ENCODE measurements at regions not wholly inside any gene's neighbourhood (a gene's known extent, or its start where the extent isn't known, plus 50 kb on each side); places are given as distances from the start of the nearest gene placed in this dataset.
"Not testable (repeated sequence)": the region's sequence is repeated elsewhere in the genome, so short reads cannot be mapped to it uniquely, and the experiment has no call there.

DNA sequence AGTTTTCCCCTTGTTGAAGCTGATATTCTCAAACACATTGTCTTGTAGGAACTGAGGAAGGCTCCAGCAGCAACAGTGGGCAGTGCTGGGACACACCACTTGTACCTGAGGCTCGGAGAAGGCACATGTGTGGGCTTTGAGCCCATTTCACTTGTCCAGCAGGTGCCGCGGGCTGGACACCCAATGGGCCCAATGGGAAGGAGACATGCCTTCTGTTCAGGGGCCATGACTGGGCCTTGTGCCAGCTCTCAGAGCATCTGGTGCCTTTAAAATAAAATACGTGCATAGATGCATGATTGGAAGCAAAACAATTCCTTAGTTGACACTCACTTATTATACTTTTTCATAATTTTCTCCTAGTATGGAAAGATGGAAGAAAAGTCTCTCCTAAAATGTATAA lies 334.2 kb downstream of the KLF13 start:
- Histone ChIP-seq H3K27ac (ENCODE audit: low read depth, low read length) (no peak overlapping the region), H3K9me3 (ENCODE audit: control insufficient read depth, low read length) (no peaks in the 10 kb centered on the region), H3K9ac (ENCODE audit: extremely low read depth, low read length, poor library complexity, severe bottlenecking) (no peak overlapping the region), H3K36me3 (ENCODE audit: control insufficient read depth, insufficient read depth, low read length) (no peaks in the 10 kb centered on the region), H3K4me3 (ENCODE audit: low read length) (no peak overlapping the region), H3K27me3 (ENCODE audit: control insufficient read depth, insufficient read depth, low read length, poor library complexity, severe bottlenecking) (no peaks in the 10 kb centered on the region), H3K4me1 (ENCODE audit: control insufficient read depth, insufficient read depth, low read length) (no peaks in the 10 kb centered on the region)
- TF ChIP-seq, protein P1, sequence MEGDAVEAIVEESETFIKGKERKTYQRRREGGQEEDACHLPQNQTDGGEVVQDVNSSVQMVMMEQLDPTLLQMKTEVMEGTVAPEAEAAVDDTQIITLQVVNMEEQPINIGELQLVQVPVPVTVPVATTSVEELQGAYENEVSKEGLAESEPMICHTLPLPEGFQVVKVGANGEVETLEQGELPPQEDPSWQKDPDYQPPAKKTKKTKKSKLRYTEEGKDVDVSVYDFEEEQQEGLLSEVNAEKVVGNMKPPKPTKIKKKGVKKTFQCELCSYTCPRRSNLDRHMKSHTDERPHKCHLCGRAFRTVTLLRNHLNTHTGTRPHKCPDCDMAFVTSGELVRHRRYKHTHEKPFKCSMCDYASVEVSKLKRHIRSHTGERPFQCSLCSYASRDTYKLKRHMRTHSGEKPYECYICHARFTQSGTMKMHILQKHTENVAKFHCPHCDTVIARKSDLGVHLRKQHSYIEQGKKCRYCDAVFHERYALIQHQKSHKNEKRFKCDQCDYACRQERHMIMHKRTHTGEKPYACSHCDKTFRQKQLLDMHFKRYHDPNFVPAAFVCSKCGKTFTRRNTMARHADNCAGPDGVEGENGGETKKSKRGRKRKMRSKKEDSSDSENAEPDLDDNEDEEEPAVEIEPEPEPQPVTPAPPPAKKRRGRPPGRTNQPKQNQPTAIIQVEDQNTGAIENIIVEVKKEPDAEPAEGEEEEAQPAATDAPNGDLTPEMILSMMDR (conservative IDR thresholded peaks at IDR 0.05): no peak
- Mint-ChIP-seq H3K4me1 (no peaks in the 10 kb centered on the region), H3K9me3 (peaks cover 4% of the 10 kb centered on the region), H3K36me3 (ENCODE audit: low read depth) (no peaks in the 10 kb centered on the region), H3K27me3 (ENCODE audit: insufficient read depth) (no peaks in the 10 kb centered on the region), H3K4me3 (no peak overlapping the region), H3K27ac (no peak overlapping the region)
- no peak for DNase-seq
- 80 to 100% methylated on average over 2 to 4 of the region's 4 CpGs for WGBS, 2 experiments (ENCODE audit: insufficient coverage in 1 of 2, insufficient read length in 1 of 2)

DNA sequence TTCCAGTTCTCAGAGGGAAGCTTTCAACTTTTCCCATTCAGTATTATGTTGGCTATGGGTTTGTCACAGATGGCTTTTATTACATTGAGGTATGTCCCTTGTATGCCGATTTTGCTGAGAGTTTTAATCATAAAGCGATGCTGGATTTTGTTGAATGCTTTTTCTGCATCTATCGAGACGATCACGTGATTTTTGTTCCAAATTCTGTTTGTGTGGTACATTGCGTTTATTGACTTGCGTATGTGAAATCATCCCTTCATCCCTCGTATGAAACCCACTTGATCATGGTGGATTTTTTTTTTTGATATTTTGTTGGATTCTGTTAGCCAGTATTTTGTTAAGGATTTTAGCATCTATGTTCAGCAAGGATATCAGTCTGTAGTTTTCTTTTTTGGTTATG lies 339.1 kb downstream of the KLF13 start:
- H3K36me3 Mint-ChIP-seq (ENCODE audit: low read depth); H3K27ac Mint-ChIP-seq; H3K36me3 ChIP-seq (ENCODE audit: control insufficient read depth, insufficient read depth, low read length); H3K27ac ChIP-seq (ENCODE audit: low read depth, low read length); H3K9me3 Mint-ChIP-seq; H3K4me3 Mint-ChIP-seq; H3K9me3 ChIP-seq (ENCODE audit: control insufficient read depth, low read length); H3K9ac ChIP-seq (ENCODE audit: extremely low read depth, low read length, poor library complexity, severe bottlenecking); H3K4me3 ChIP-seq (ENCODE audit: low read length); H3K4me1 ChIP-seq (ENCODE audit: control insufficient read depth, insufficient read depth, low read length); H3K27me3 ChIP-seq (ENCODE audit: control insufficient read depth, insufficient read depth, low read length, poor library complexity, severe bottlenecking); H3K27me3 Mint-ChIP-seq (ENCODE audit: insufficient read depth); DNase-seq: not testable (repeated sequence)
- WGBS, 2 experiments (ENCODE audit: insufficient coverage in 1 of 2, insufficient read length in 1 of 2): 94 to 96% methylated on average over 8 of the region's 8 CpGs
- peaks cover 12% of the 10 kb centered on the region for H3K4me1 Mint-ChIP-seq

DNA sequence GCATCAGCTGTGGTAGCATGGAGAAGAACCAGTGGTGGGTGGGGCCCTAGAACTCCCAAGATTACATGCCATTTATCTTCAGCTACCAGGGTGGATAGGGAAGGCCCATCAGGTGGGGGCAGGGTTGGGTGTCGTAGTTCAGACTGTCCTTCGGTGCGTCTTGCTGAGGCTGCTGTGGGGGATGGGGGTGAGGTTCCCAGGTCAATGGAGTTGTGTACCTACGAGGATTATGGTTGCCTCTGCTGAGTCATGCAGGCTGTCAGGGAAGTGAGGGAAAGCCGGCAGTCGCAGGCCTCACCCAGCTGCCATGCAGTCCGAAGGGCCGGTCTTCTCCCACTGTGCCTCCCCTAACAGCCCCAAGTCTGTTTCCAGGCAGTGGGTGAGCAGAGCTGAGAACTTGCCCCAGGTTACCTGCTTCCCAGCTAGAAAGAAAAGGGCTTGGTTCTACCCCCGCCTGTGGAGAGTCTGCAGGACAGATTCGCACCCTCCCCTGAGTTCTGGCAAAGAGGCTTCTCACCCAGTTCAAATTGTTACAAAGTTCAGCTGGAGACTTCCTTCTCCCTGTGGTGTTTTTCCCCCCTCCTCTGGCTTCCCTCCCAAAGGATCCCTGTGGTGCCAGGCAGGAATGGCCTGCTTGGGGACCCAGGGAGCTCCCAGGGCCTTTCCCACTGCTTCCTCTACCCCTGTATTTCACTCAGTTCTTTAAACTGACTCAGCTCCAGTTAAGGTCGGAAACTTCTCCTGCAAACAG lies 342.7 kb downstream of the KLF13 start:
- H3K4me1 ChIP-seq (ENCODE audit: control insufficient read depth, insufficient read depth, low read length); H3K27me3 Mint-ChIP-seq (ENCODE audit: insufficient read depth); H3K27ac ChIP-seq (ENCODE audit: low read depth, low read length); H3K9me3 ChIP-seq (ENCODE audit: control insufficient read depth, low read length); H3K27me3 ChIP-seq (ENCODE audit: control insufficient read depth, insufficient read depth, low read length, poor library complexity, severe bottlenecking); H3K9me3 Mint-ChIP-seq; H3K4me3 ChIP-seq (ENCODE audit: low read length); H3K4me3 Mint-ChIP-seq; H3K9ac ChIP-seq (ENCODE audit: extremely low read depth, low read length, poor library complexity, severe bottlenecking); H3K36me3 ChIP-seq (ENCODE audit: control insufficient read depth, insufficient read depth, low read length); H3K36me3 Mint-ChIP-seq (ENCODE audit: low read depth): not testable (repeated sequence)
- Mint-ChIP-seq H3K27ac (peak overlapping the region; percentile 92), H3K4me1 (peaks cover 12% of the 10 kb centered on the region)
- peak; percentile 56 for DNase-seq
- WGBS, 2 experiments (ENCODE audit: insufficient coverage in 1 of 2, insufficient read length in 1 of 2): 90 to 100% methylated on average over 3 to 8 of the region's 11 CpGs

DNA sequence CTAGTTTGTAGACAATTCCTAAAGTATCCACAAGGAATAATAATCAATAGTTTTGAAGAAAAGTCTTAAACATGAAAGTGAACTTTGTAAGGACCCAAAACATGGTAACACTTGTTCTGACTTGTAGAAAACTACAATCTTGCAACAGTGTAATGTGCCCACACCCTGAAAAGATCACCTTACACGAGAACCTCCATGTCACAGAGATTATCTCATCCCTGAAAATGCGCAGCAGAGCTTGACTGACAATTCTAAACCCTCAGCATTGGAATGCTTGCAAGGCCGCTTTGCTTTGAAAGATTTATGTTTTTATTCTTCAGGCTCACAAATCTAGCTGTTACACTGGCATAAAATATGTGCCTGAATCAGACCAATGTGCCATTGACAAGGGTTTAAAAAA lies 346.6 kb downstream of the KLF13 start:
- not testable (repeated sequence) for H3K36me3 Mint-ChIP-seq (ENCODE audit: low read depth); DNase-seq; H3K36me3 ChIP-seq (ENCODE audit: control insufficient read depth, insufficient read depth, low read length); H3K4me3 Mint-ChIP-seq; H3K4me1 ChIP-seq (ENCODE audit: control insufficient read depth, insufficient read depth, low read length); H3K4me3 ChIP-seq (ENCODE audit: low read length); H3K9me3 ChIP-seq (ENCODE audit: control insufficient read depth, low read length); H3K27me3 ChIP-seq (ENCODE audit: control insufficient read depth, insufficient read depth, low read length, poor library complexity, severe bottlenecking); H3K9ac ChIP-seq (ENCODE audit: extremely low read depth, low read length, poor library complexity, severe bottlenecking); H3K27ac ChIP-seq (ENCODE audit: low read depth, low read length); H3K27ac Mint-ChIP-seq; H3K27me3 Mint-ChIP-seq (ENCODE audit: insufficient read depth)
- Mint-ChIP-seq H3K4me1 (peaks cover 12% of the 10 kb centered on the region), H3K9me3 (peaks cover 10% of the 10 kb centered on the region)
- 69 to 80% methylated on average over 2 to 3 of the region's 3 CpGs for WGBS, 2 experiments (ENCODE audit: insufficient coverage in 1 of 2, insufficient read length in 1 of 2)

DNA sequence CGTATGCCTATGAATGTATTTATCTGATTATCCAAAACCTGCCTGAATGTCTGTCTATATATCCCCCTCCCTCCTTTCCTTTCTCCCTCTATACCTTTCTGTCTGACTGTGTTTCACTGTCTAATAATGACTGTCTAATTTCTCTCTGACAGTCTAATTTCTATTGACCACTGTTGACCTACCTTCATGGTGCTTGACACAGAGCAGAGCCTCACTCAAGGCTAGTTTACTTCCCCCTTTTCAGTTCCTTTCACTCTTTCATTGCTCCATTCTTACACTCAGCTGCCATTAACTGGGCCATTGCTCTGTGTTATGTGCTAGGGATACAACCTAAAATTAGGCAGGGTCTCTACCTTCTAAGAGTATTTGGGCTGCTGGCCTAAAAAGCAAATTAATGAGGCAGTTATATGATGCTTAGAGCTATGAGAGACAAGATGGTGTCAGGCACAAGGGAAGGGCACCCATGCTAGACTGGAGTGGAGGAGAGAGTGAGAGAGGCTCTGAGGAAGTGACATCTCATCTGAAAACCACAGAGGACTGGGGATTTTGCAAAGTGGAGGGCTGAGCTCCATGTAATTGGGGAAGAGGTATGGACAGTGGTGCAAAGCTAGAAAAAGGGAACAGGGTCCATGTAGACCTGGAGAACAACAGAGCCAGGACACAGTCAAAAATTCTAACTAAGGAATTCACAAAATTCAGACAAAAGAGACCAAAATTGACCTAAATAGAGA lies 348.6 kb upstream of the CHRNA7 start:
- not testable (repeated sequence) for H3K36me3 ChIP-seq (ENCODE audit: control insufficient read depth, insufficient read depth, low read length); H3K36me3 Mint-ChIP-seq (ENCODE audit: low read depth); H3K4me3 Mint-ChIP-seq; H3K27me3 ChIP-seq (ENCODE audit: control insufficient read depth, insufficient read depth, low read length, poor library complexity, severe bottlenecking); H3K27ac ChIP-seq (ENCODE audit: low read depth, low read length); H3K27ac Mint-ChIP-seq; H3K4me1 Mint-ChIP-seq; H3K9me3 ChIP-seq (ENCODE audit: control insufficient read depth, low read length); H3K27me3 Mint-ChIP-seq (ENCODE audit: insufficient read depth); H3K4me1 ChIP-seq (ENCODE audit: control insufficient read depth, insufficient read depth, low read length); DNase-seq; H3K9ac ChIP-seq (ENCODE audit: extremely low read depth, low read length, poor library complexity, severe bottlenecking); H3K4me3 ChIP-seq (ENCODE audit: low read length)
- peaks cover 16% of the 10 kb centered on the region for H3K9me3 Mint-ChIP-seq
- 100% methylated on average over 1 of the region's 1 CpG; no CpG with 5 or more reads in 1 of the 2 experiments for WGBS, 2 experiments (ENCODE audit: insufficient coverage in 1 of 2, insufficient read length in 1 of 2)

DNA sequence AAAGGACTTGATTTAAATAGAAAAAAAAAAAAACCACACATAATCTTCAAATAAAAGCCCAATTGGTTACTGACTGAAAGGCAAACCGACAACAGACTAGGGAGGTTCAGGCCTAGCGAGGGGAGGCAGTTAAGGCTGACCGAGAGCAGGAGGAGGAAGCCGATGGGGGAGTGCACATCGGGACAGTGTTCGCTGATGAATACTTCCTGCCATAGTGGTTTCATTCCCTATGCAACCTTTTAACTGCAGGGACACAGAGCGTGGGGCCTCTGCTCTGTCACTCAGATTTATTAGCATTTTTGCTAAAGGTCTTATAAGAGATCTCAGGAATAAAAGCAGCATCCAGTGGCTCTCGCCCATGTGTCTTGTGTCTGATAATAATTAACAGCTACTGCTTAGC lies 343.2 kb upstream of the CHRNA7 start:
- WGBS, 2 experiments (ENCODE audit: insufficient coverage in 1 of 2, insufficient read length in 1 of 2): 92 to 97% methylated on average over 2 of the region's 8 CpGs
- not testable (repeated sequence) for H3K27ac Mint-ChIP-seq; H3K9ac ChIP-seq (ENCODE audit: extremely low read depth, low read length, poor library complexity, severe bottlenecking); H3K27ac ChIP-seq (ENCODE audit: low read depth, low read length); H3K36me3 ChIP-seq (ENCODE audit: control insufficient read depth, insufficient read depth, low read length); H3K4me3 Mint-ChIP-seq; H3K9me3 ChIP-seq (ENCODE audit: control insufficient read depth, low read length); H3K4me1 Mint-ChIP-seq; H3K36me3 Mint-ChIP-seq (ENCODE audit: low read depth); H3K4me1 ChIP-seq (ENCODE audit: control insufficient read depth, insufficient read depth, low read length); H3K9me3 Mint-ChIP-seq; H3K27me3 Mint-ChIP-seq (ENCODE audit: insufficient read depth); H3K4me3 ChIP-seq (ENCODE audit: low read length); H3K27me3 ChIP-seq (ENCODE audit: control insufficient read depth, insufficient read depth, low read length, poor library complexity, severe bottlenecking); DNase-seq

Data from endodermal cell (in vitro differentiated cells).